HG03060 (cell line): ENCODE measurements at regions not wholly inside any gene's neighbourhood (a gene's known extent, or its start where the extent isn't known, plus 50 kb on each side); places are given as distances from the start of the nearest gene placed in this dataset.
"Not testable (repeated sequence)": the region's sequence is repeated elsewhere in the genome, so short reads cannot be mapped to it uniquely, and the experiment has no call there.

Experiments
- ATAC-seq: cut with Tn5 transposase; IDR thresholded peaks from one replicate; pipeline ENCODE4 v1.9.1; 2021; ENCODE audit warnings: low read depth, moderate number of reproducible peaks; ENCODE audit not compliant: unreplicated experiment

DNA sequence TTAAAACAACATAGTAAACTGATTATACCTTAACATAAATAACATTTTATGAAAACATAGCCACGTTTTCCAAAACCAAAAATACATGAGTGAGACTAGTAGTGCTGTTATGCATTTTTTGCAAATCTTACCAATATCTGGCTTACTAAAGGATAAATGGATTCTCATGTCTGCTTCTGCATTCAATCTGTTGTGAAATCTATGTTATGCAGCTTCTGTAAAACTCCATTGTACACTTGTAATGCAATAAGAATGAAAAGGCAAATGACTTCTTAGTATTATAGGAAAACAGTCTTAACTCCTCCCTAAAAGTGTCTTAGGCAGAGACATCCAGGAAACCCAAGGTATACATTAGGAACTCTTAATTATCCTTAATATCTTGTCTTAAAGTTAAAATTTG is 330.9 kb upstream of the THBS1 start:
- no peak for ATAC-seq

DNA sequence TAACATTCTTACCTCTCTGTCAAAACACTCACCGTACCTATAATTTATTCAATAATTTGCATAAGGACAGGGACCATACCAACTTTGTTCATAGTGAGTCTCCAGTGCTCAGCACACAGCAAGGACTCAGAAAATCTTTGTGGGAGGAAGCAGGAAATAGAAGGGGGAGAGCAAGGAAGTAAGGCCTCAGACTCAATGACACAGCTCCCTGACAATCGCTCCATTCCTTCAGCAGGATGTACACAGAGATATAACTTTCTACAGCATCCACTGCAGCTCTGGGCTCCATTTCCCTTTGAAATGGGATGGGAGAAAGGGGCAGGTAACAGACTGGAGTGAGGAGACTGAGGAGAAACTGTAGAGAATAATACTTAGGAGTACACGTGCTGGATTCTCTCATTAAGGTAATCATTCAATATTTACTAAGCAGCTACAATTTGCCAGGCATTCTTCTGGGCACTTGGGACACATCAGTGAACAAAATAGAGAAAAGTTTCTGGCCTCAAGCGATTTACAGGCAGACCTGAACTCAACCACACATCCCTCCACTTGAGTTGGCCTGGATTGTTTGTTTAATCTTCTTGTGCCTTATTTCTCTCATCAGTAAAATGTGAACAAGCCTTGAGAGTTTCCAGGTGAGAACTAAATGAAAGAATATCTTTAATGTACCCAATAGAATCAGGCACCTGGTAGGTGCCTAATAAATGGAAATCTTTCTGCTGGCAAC is 330.3 kb upstream of the THBS1 start:
- no peak for ATAC-seq

DNA sequence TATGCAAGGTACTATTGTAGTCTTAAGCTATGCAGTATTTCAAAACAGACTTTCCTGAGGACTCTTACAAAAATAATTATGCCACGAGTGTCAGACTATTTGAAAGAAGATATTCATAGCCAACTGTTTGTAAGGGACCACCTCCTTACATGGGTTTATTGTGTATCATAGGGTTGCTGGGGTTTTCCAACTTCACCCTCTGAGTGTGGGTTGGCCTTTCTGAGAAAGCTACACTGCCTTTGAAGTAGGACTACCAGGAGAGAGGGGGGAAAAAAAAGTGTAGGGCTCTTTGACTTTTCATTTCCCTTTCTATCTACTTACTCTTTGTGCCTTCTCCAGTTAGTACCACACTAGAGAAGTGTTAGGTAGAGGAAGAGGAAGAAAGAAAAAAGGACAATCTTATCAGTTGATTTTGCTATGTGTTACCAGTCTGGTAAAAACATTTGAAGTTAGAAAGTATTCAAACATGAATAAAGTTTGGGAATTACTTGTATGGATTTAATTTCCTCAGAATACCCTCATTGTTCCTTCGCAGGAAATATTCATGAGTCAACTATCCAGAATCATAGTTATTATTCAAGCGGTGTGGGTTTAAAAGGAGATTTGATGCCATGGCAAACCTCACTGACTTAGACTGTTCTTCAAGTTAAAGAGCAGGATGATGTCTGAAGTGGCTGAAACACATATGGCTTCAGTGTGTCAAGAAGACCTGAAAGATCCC is 329.3 kb upstream of the THBS1 start:
- ATAC-seq, result no peak

DNA sequence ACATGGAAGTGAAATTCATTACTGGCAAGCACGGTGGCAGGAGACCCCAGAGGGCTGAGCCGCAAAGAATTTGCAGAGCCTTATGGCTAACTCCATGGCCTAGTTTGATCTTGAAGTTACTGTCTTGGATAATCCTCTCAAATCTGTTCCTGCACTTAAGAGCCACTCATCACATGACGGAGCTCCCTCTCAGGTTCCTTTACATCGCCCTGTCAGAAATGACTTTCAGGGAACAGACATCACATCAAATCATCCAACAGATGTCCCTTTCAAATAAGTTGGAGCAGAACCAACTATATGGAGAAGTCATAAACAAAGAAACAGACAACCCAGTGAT is 328.8 kb upstream of the THBS1 start:
- no peak for ATAC-seq

DNA sequence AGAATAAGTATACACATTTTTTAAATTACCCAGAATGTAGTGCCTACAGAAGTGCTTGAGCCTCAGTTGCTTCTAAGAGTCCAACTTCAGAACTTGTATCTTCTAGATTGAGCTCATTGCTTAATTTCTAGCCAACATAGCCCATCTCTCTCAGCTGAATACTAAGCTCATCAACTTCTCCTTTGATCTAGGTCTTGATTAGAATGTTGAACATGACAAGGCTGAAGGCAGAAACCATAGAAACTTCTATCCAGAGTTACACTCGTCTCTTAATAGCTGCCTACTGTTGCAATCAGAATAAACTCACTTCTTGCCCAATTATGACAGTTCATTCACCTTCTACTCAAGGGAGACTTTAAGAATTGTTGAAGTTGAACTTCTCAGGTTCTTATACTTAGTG is 327.3 kb upstream of the THBS1 start:
- ATAC-seq, result no peak

DNA sequence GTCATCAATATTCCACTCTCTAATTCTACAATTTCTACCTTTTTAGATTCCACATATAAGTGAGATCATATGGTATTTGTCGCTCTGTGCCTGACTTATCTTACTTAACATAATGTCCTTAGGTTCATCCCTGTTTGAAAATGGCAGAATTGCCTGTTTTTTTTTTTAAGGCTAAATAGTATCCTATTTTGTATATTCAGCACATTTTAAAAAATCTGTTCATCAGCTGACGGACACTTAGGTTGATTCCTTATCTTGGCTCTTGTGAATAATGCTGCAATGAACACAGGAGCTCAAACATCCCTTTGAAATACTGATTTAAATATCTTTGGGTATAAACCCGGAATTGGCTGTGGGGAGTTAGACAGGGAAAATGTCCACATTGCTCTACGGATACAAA is 326.7 kb upstream of the THBS1 start:
- ATAC-seq, result no peak

DNA sequence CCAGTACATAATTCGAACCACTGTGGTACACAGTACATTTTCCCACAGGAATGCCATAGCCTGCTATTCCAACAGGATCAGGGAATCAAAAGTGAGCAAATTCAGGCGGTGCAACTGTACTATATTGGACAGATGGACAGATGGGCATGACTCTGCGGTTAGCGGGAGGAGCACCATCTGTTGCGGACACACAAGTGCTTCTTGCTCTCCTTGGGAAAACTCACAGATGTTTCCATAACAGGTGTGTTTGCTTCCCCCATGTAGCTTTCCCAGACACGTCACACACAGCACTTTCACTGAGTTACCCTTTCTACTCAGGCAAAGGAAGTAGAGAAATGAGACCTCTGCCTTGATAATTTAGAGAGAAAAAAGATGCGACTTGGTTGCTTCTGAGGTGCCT is 325.1 kb upstream of the THBS1 start:
- ATAC-seq, result no peak

DNA sequence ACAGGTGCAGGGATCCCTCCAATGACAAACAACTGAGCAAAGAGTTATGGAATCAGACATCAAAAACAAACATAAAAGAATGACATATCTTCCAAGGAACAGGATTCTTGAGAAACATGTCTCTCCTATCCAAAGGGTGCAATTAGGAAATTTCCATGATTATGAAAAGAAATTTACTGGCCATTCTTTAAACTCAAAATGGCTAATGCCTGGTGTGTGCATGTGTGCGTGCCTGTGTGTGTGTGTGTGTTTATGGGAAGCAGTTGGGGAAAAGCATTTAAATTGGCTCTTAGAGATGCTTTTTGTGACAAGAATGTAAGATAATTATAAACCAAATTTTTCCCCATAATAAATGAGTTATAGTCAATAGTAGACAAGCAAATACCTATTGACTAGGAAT is 320.5 kb upstream of the THBS1 start:
- ATAC-seq, result no peak

DNA sequence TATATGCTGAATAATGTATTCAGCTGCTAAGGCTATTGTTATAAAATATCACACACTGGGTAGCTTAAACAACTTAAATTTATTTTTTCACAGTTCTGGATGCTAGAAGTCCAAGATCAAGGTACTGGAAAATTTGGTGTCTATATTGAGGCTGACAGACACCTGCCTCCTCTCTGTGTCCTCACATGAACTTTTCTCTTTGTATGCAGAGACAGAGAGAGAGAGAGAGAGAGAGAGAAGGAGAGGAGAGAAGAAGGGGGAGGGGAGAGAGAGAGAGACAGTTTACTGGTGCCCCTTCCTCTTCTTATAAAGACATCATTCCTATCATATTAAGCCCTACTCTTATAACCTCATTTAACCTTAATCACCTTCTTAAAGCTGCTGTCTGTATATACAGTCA is 320.1 kb upstream of the THBS1 start:
- no peak for ATAC-seq

DNA sequence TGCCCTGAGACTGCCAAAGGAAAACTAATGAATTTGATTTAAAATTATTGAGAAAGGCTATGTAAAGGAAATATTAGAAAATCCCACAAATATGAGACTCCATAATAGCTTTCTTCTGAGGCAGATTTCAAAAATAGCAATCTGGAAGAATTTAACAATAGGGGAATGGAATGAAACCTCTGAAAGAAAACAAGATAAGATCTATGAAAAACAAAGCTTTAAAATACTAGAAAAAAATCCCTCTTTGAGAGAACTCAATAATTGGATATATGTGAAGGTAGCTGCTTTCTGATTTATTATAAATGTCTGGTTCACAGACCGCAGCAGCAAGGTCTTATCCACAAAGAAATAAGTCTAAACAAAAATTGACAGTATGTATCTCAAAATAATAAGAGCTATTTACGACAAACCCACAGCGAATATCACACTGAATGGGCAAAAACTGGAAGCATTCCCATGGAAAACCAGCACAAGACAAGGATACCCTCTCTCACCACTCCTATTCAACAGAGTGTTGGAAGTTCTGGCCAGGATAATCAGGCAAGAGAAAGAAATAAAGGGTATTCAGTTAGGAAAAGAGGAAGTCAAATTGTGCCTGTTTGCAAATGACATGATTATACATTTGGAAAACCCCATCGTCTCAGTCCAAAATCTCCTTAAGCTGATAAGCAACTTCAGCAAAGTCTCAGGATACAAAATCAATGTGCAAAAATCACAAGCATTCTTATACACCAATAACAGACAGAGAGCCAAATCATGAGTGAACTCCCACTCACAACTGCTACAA is 319.3 kb upstream of the THBS1 start:
- not testable (repeated sequence) for ATAC-seq

DNA sequence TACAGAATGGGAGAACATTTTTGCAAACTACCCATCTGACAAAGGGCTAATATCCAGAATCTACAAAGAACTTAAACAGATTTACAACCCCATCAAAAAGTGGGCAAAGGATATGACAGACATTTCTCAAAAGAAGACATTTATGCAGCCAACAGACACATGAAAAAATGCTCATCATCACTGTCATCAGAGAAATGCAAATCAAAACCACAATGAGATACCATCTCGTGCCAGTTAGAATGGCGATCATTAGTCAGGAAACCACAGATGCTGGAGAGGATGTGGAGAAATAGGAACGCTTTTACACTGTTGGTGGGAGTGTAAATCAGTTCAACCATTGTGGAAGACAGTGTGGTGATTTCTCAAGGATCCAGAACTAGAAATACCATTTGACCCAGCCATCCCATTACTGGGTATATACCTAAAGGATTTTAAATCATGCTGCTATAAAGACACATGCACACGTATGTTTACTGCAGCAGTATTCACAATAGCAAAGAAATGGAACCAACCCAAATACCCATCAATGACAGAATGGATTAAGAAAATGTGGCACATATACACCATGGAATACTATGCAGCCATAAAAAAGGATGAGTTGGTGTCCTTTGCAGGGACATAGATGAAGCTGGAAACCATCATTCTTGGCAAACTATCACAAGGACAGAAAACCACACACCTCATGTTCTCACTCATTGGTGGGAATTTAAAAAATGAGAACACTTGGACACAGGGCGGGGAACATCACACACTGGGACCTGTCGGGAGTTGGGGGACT is 317.7 kb upstream of the THBS1 start:
- not testable (repeated sequence) for ATAC-seq

DNA sequence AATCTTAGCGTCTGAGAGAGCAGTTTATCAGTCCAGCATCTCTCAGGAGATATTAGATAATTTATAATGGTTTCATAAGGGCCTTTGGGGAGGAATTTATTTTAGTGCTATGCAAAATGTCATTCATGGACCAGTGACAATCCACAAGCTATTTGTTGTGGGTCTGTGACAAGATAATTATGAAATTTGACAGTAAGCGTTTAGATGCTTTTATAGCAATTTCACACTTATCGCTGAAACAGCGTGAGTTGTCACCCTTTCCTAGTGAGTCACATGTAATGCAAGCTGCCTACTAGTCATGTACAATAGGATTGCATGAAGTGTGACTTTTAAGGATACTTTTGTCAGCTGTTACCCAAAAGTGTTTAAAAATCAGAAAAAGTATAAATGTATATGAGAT is 315.6 kb upstream of the THBS1 start:
- no peak for ATAC-seq

DNA sequence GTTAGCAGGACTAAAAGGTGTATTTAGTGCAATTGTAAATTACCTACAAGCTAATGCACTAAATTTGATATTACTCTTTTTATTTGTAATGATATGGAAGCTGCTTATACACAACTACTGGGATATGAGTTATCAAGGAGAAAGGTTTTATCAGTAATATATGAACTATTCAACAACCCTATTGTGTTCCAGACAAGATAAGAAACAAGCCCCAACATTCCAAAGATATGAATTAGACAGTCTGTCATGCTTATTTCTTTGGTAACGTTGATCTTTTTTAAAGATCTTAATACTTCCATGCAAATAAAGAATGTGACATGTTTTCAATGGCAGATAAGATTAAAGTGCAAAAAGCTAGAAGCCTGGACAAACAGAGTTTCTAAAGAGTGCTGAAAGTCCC is 314.0 kb upstream of the THBS1 start:
- no peak for ATAC-seq

DNA sequence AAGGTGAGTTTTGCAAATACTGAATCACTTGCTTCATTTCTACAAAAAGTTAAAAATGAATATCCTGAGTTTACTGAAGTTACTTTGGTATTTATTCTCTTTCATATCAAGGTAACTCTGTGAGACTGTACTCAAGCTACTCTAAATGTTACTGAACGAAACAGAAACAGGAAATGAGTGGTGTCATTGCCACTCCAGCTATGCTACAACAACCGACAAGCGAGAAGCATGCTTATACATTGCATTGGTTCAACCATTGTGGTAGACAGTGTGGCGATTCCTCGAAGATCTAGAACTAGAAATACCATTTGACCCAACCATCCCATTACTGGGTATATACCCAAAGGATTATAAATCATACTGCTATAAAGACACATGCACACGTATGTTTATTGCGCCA is 313.2 kb upstream of the THBS1 start:
- no peak for ATAC-seq

DNA sequence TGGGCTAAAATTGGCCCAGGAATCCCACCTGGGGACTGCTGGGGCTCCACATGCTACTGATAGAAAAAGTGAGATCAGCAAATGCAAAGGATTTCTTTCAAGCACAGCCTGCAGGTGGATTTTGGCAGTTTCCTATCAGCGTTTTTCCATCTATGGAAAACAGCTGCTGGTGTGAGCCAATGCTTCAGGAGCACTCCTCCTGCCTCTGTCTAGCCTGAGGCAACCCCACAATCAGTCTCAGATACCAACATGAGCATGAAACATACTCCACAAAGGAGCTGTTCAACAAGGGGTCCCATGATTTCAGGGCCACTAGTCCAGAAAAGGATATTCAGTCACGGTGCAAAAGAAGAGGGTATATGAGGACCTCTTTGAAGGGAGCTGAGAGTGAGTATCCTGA is 311.5 kb upstream of the THBS1 start:
- no peak for ATAC-seq

DNA sequence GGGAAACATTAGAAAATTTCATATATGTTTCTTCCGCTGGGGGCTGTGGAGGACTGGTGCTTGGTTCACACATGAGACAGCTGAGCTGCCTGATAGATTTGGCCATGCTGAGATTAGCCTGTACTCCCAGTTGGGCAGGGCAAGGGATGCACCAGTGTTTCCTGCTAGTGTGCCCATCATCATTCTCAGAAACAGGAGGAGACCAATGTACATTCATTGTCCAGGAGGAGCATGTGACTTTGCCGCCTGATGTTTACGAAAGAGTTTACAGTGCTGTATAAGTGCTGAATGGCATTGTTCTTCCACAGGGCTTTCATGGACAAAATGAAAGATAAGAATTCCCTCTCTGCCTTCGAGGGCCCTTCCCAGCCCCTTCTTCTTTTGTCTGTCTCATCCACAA is 311.1 kb upstream of the THBS1 start:
- no peak for ATAC-seq

DNA sequence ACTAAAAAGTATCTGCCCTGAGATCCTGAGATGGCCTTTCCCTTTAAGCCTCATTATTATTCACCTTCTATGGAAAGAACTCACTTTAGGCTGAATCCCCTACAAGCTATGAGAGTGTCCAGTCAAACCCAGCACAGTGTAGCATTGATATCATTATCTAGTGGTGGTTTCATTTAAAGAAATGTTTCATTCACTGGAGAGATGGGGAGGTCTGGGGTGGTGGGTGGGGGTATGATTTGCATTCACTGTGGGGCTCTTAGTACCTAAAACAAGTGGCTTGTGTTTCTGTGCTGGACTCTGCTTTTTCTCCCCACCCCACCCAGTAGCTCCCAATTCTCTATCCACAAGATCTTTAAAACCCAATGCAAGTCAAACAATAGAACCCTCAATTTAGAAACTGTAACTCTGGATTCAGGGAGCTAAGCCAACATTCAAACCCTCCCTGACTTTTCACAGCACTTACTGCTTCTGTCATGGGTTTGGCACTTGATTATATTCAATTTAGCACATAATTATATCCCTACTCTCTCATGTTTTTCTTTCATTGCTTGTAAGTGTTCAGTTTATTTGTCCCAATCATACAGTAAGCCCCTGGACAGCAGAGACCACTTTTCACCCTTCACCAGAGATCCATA is 310.5 kb upstream of the THBS1 start:
- ATAC-seq, result no peak

DNA sequence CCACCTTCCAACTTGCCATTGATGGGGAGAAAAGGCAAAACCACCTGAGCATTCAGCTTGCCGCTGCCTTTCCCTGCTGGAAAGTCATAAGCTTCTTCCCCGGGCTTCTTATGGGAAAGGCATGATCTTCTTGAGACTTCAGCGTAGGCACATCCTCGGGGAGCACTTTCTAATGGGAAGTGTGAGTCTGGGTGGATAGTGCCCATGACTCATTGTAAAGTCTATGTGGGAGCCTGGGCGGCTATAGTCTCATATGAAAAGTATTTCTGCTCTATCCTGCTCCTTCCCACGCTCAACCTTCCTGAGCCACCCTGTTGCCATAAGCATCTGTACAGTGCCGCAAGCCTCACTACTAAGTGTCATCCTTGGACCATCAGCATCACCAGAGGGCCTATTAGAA is 309.9 kb upstream of the THBS1 start:
- no peak for ATAC-seq

DNA sequence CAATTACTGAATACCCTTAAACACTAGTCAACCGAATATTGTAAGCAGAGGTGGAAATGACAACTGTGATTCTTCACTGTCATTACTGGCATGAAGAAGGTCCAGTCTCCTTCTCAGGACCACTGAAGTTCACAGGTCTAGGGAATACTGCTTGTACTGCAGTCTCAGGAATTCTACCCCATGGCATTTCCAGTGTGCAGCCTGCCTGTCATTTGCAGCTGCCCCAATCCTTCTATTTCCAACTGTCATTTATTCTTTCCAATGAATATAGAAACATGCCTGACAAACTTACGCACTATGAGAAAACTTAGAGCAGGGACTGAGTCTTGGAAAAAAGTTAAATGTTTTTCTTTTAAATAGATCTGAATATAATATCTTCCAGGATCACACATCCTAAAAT is 308.0 kb upstream of the THBS1 start:
- no peak for ATAC-seq

DNA sequence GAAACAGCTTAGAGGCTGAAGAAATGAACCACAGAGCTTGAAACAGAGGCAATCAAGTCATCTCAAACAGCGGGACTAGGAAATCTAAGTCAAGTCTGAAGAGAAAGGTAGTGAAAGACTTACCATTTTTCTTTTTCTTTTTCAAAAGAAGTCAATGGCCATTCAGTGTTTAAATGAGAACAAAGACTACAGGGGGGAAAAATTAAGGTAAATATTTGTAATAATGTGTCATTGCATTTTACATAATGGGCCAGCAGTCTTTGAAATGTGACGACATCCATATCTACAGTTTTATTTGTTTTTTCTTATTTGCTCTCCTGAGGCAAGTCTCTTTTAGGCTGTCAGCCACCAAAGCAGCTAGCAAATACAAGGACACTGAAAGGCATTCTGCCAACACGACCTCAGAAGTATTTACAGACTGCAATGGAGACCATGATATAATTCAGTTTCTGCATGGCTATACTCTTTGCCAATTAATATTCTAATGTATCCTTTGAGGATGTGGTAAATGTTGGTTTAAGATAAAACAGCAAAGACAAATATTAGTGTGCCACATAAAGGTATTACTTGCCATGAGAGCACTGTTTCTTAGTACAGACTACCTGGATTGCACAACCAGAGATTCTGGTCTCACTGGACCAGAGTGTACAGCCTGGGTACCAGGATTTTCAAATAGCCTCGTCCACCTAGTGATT is 307.0 kb upstream of the THBS1 start:
- no peak for ATAC-seq
